ENCODE measurements at regions not wholly inside any gene's neighbourhood (a gene's known extent, or its start where the extent isn't known, plus 50 kb on each side); places are given as distances from the start of the nearest gene placed in this dataset.
"Not testable (repeated sequence)": the region's sequence is repeated elsewhere in the genome, so short reads cannot be mapped to it uniquely, and the experiment has no call there.

- peak; percentile 21 for DNase-seq (ENCODE audit: low spot score)
These were observed 615.6 kb upstream of the ADAMTS9 start for GRCh38 chr3:65303431-65303830.

DNA sequence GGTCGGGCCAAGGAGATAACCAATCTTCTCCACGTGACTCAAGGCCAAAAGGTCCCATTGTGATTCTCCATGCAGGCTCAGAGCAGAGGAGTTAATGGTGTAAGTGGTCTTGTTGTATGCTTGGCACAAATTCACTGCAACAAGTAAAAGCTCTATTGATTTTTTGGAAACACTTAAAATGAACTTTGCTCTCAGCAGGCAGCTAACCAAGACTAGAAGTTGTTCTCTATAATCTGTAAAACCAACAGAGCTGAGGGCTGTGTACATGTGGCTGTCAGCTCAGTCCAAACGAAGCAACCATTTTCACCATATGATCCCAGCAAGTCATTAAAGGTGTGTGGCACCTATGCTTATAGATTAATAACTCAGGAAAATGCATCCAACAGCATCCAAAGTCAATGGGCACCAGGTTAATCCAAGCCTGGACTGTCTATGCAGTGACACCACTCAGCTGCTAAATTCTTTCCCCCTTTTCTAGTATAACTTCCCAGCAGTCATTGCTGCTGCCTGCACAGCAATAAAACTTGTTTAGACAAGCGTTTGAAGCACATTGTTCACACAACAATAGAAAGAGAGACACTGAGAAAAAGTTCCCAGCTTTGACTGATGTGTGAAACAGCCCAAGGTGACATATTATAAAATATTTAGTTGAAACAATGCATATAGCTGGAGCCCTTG lies 603.8 kb upstream of the ADAMTS9 start:
- no peak for DNase-seq (ENCODE audit: low spot score)

DNA sequence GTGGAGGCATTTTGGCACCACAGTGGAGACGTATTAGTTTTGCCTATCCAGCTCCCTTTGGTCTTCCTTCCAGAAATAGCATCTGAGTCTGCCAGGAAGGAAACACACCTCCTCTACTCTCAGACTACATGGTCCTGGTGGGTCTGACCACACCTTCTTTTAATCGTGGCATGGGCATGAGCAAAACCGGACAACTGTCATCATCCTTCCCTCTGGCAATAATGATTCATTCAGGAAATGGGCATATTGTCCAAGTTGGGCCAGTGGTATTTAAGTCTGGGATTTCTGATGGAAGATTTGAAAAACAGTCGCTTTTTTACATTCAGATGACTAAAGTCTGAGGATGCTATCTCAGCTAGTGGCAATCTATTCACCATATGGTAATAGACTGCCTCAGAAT lies 601.0 kb upstream of the ADAMTS9 start:
- DNase-seq (ENCODE audit: low spot score), result no peak

GRCh38 chr3:65285956-65286355 lies 598.2 kb upstream of the ADAMTS9 start:
- DNase-seq (ENCODE audit: low spot score), result no peak

- DNase-seq (ENCODE audit: low spot score), result no peak
These were observed 597.2 kb upstream of the ADAMTS9 start for GRCh38 chr3:65284961-65285360.

DNA sequence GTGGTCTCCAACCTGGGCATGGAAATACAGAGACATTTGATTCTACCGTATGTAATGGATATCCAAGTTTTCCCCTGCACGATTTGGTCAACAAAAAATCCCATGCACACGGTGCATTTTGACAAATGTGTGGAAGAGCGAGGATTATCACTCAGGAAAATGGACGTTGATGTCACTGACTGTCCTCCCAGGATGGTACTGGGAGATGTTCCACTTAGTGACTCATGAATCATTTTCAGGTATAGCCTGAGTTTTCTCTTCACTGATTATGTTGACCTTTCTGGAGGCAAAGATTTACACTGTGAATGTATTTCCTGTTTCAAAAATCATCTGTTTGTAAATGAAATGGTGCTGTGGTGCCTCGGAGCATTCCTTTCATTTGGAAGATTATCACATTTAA lies 596.7 kb upstream of the ADAMTS9 start:
- DNase-seq (ENCODE audit: low spot score), result no peak

GRCh38 chr3:65279225-65279782 lies 591.5 kb upstream of the ADAMTS9 start:
- no peak for DNase-seq (ENCODE audit: low spot score)

DNA sequence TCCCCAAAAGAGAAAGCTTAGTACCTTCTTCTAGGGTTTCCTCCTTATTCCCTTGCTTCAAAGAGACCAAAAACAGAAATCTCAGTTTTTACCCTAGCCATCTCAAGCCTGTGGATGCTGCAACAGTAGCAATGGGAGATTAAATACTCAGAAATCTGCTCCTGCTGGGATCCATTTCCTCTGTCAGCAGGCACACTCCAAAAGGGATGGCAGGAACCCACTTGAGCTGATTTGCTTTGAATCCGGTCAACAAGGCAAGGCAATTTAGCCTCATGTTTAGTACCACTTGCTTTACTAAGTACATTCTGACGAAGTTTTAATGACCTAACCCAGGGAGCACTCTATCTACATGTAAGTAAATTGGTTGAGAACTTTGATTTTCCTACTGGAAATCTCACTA lies 590.0 kb upstream of the ADAMTS9 start:
- no peak for DNase-seq (ENCODE audit: low spot score)

GRCh38 chr3:65276551-65276950 lies 588.8 kb upstream of the ADAMTS9 start:
- no peak for DNase-seq (ENCODE audit: low spot score)

GRCh38 chr3:65268426-65268825 lies 580.6 kb upstream of the ADAMTS9 start:
- DNase-seq (ENCODE audit: low spot score), result no peak

DNA sequence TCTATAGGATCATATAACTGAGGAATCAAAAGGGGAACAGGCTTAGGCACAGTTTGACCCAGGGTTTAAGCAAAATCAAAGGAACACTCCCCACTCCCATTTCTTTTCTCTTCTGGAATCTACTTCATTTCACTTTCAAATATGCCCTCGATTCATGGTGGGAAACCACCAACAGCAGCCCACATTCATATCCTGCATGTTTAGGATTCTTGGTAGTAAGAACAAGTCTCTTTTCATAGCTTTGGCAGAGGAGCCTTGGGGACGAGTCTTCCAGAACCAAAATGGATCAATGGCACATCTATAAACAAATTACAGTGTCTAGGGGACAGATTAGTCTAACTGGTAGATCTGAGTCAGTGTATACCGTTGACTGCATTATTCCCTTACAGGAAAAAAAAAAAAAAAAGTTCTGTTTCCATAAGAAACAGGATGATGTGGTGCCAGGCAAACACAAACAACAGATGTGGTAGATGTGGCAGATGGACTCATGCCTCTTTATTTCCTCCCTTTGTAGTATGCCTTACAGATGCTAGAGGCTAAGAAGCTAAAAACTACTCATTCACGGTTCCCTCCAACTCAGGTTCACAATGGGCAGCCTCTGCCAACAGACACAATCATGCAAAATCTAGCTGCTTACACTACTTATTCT lies 578.3 kb upstream of the ADAMTS9 start:
- peak; percentile 6 for DNase-seq (ENCODE audit: low spot score)

- DNase-seq (ENCODE audit: low spot score), result no peak
These were observed 577.7 kb upstream of the ADAMTS9 start for GRCh38 chr3:65265511-65265910.

GRCh38 chr3:65262548-65262947 lies 574.7 kb upstream of the ADAMTS9 start:
- DNase-seq (ENCODE audit: low spot score), result no peak

- DNase-seq (ENCODE audit: low spot score), result no peak
These were observed 572.1 kb upstream of the ADAMTS9 start for GRCh38 chr3:65259946-65260345.

GRCh38 chr3:65252914-65253313 lies 565.1 kb upstream of the ADAMTS9 start:
- DNase-seq (ENCODE audit: low spot score), result not testable (repeated sequence)

DNA sequence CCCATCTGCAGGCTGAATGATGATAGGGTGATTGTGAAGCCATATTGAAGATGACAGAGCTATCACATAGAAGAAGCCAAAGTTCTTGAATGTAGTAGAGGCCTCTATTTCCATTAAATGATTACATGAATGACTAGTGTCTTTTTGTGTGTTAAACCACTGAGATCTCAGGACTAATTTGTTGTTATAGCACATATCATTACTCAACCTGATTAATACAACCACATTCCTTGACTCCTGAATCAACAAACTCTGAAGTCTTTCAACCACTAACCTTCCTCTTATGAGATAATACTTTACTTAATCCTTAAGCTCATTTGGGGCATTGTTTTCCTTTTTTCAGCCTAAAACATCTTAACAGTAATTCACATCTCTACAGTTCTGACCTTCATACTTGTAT lies 564.5 kb upstream of the ADAMTS9 start:
- no peak for DNase-seq (ENCODE audit: low spot score)

- DNase-seq (ENCODE audit: low spot score), result no peak
These were observed 563.6 kb upstream of the ADAMTS9 start for GRCh38 chr3:65251375-65251774.

DNA sequence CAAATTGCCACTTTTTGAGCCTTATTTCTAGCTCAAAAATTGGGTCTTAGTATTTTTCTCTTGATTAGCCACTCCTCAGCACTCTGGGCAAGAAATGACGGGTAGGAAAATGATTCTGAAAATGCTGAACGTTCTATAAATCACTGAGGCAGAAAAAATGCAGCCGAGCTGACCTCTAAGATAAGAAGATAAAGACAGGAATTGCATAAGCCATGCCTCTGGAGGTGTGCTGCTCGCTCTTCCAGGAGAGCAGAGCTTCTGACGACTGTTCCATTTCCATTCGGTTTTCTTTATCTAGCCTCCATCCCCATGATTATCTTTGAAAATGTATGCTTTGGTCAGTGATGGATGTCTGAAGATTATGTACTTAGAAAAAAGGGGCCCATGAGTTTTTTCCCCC lies 558.8 kb upstream of the ADAMTS9 start:
- DNase-seq (ENCODE audit: low spot score), result no peak

DNA sequence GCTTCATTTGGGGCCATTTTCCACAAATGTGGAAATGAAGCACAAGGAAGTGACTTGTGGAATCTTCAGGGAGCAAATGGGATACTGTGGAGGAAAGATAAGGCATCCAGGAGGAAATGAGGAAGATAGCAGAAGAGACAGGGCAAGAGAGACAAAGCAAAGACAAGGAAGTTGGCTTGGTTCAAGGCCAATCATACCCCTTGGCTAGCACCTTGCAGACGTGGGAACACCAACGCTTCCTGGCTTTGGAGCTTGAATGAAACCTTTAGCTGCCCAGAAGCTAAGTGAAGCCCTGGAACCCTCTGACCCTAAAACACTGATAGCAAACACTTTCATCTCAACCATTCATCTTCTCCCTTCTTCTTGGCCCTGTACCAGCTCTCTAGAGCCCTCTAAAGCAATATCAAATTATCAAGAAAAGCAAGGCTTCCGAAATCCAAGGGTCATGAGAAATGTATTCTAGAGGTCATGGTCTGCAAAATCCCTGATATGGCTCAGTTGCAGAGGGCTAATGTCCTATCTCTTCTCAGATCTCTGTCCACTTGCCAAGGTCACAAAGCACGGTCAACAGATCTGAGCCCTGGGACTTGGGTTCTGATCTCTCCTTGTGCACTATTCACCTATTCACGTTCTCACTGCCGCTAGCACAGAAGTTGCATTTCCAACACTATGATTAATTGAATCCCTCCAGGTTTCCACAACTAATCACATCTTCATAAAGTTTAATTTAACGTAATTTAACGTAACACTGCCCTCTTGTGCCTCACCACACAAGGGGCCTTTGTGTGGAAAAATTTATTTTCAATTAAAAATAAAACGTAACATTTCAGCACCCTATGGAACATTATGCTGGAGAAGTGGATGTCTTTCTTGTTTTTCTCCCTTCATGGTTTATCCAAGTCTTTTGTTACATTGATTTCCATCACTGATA lies 557.6 kb upstream of the ADAMTS9 start:
- DNase-seq (ENCODE audit: low spot score), result no peak

DNA sequence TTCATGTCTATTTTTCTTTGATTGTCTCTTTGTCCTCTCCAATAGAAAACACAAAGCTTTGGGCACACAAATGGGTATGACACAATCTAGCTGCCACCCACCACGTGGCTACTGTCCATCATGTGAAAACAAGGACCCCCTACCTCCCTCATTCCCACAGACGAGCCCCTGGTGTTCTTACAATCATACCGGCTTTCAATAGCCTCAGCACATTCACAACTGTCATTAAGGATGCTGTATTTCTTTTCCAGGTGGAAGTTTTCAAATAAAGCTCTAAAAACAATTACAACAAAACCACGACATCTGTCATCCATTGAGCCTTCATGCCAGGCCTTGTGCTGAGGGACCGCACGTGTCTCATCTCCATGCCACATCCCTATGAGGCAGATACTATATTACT lies 552.6 kb upstream of the ADAMTS9 start:
- no peak for DNase-seq (ENCODE audit: low spot score)

DNA sequence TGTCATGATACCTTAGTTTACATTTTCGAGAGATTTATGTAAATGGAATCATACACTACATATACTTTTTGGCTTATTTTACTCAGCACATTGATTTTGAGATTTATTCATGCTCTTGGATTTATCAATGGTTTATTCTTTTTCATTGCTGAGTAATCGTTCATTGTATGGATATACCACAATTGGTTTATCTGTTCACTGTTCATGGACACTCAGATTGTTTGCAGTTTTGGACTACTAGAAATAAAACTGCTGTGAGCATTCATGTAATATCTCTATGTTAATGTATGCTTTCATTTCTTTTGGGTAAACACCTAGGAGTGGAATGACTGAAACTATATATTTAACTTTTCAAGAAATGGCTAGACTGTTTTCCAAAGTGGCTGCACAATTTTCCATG lies 550.9 kb upstream of the ADAMTS9 start:
- DNase-seq (ENCODE audit: low spot score), result no peak

- no peak for DNase-seq (ENCODE audit: low spot score)
These were observed 546.7 kb upstream of the ADAMTS9 start for GRCh38 chr3:65234499-65234898.

All from H4 (cell line).